ENCODE measurements at regions not wholly inside any gene's neighbourhood (a gene's known extent, or its start where the extent isn't known, plus 50 kb on each side); places are given as distances from the start of the nearest gene placed in this dataset.

DNA sequence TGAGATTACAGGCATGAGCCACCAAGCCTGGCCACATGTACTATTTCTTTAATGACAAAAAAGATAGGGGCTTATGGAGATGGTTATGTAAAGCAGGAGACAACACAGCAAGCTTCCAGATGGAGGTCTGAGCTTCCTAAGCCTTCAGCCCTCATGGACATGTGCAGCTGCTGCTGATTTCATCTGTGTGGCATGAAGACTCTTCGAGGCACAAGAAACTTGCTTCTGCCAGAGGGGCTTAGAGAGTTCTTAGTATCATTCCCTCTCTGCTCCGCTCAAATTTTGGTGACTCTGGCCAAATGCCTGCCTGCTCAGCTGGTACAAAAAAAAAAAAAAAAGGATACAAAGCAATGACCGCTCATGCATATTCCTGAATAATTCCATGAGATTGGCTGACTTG, 552.5 kb downstream of the TYW1 start:
- ChIA-PET CTCF (no interaction called here), POLR2A (no interaction called here)
- no peak for DNase-seq (ENCODE audit: extremely low spot score)
- TF ChIP-seq, protein P1, sequence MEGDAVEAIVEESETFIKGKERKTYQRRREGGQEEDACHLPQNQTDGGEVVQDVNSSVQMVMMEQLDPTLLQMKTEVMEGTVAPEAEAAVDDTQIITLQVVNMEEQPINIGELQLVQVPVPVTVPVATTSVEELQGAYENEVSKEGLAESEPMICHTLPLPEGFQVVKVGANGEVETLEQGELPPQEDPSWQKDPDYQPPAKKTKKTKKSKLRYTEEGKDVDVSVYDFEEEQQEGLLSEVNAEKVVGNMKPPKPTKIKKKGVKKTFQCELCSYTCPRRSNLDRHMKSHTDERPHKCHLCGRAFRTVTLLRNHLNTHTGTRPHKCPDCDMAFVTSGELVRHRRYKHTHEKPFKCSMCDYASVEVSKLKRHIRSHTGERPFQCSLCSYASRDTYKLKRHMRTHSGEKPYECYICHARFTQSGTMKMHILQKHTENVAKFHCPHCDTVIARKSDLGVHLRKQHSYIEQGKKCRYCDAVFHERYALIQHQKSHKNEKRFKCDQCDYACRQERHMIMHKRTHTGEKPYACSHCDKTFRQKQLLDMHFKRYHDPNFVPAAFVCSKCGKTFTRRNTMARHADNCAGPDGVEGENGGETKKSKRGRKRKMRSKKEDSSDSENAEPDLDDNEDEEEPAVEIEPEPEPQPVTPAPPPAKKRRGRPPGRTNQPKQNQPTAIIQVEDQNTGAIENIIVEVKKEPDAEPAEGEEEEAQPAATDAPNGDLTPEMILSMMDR (IDR thresholded peaks at IDR 0.05; ENCODE audit: control extremely low read depth, extremely low read depth, low read depth, missing control alignments), result no peak

DNA sequence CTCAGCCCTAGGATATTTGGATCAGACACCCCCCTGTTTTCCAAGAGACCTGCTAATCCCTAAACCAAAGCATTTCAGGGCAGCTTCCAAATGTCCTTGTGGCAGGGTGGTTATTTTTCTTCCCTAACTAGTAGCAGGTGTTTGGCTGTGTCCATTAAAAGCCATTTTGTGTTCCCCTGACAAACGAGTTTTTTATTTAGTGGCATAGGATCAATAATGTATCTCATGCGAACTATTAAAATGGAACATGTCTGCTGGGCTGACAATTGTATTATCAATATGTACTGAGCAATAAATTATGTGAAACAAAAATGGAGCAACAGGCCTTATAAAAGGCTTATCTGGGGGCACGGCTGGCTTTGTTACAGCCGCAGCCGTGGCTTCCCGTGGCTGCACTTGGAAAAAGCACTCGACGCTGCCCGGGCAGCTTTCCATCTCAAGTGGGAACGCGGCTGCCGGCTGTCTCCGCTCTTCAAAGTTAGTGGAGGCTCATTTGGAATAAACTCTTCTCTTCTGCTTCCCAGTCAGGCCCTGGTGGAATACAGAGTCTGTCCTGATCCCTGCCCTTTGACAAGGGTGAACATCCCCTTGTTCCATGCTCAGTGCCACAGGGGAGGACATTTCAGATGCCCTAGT, 554.3 kb downstream of the TYW1 start:
- POLR2A ChIA-PET, result no interaction called here
- TF ChIP-seq, protein P1 (IDR thresholded peaks at IDR 0.05; ENCODE audit: control extremely low read depth, extremely low read depth, low read depth, missing control alignments), result no peak
- no peak for DNase-seq (ENCODE audit: extremely low spot score)
- CTCF ChIA-PET, result no interaction called here

DNA sequence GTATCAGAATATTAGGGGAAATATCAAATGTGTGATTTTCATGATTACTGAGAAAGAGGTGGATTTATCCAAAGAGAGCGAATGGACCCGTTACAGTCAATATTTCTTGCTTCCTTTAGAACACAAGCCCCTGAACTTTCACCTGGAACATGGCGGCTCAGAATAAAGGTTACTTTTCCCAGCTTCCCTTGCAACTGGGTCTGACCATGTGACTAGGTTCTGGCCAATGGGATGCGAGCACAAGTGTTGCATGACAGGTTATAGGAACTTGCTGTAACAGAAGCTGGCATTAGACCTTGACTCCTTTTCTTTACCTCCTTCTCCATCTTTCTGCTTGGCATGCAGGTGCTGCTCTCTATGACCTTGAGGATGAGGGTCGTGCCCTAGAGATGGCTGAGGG, 556.1 kb downstream of the TYW1 start:
- TF ChIP-seq, protein P1 (IDR thresholded peaks at IDR 0.05; ENCODE audit: control extremely low read depth, extremely low read depth, low read depth, missing control alignments), result no peak
- CTCF ChIA-PET, result interaction anchor here (1.0 kb wide), 1 partner anchor 14 kb away, joined by 3 read pairs; no protein-coding TSS in a partner anchor
- DNase-seq (ENCODE audit: extremely low spot score), result no peak
- POLR2A ChIA-PET, result no interaction called here

DNA sequence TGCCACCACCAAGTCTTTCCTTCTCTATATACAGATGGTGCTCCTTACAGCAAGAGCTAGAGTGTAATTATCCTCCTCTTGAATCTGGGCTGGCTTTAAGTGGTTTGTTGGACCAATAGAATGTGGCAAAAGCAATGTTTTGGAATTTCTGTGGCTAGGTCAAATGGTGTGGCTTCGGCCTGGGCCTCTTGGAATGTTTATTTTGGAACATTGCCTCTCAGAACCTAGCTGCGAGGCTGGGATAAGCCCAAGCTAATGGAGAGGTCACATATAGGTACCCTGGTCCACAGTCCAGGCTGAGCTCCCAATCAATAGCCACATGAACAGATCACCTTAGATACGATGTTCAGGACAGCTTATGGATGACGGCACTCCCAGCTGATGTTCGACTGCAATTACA, 556.7 kb downstream of the TYW1 start:
- DNase-seq (ENCODE audit: extremely low spot score), result no peak
- TF ChIP-seq, protein P1 (IDR thresholded peaks at IDR 0.05; ENCODE audit: control extremely low read depth, extremely low read depth, low read depth, missing control alignments), result no peak
- ChIA-PET CTCF (no interaction called here), POLR2A (no interaction called here)

DNA sequence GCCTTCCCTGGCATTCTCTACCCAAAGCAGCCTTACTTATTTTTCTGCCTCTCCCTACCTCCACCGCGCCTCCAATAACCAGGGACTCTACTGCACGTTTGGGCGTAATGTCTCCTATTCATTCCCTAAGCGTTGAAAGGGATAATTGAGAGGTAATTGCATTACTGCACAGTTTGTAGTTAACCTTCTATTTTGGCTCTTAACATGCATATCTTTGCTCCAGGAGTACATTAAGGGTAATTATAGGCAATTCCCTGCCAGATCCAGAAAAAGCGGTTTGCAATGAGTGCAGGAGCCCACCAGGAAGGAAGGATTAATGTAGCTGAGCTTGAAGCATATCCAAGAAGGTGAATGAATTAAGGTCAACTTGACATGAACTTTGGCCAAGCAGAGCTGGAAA, 558.4 kb downstream of the TYW1 start:
- TF ChIP-seq, protein P1 (IDR thresholded peaks at IDR 0.05; ENCODE audit: control extremely low read depth, extremely low read depth, low read depth, missing control alignments), result no peak
- DNase-seq (ENCODE audit: extremely low spot score), result no peak
- CTCF ChIA-PET, result no interaction called here
- POLR2A ChIA-PET, result no interaction called here

DNA sequence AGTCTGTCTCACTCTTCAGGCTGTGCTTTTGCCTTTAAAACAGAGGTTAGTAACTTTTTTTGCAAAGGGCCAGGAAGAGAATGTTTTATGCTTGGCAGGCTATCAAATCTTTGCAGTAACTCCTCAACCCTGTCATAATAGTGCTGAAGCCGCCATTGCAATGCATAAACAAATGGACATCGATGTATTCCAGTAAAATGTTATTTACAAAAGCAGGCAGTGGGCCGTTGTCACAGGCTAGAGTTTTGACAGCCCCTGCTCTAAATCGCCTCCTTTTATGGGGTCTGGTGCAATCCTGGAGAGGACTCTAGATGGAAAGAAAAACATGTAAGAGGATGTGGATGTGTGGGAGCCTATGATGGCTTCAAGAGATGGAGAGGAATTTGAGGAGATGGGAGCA, 568.3 kb downstream of the TYW1 start:
- POLR2A ChIA-PET, result no interaction called here
- DNase-seq (ENCODE audit: extremely low spot score), result no peak
- TF ChIP-seq, protein P1 (IDR thresholded peaks at IDR 0.05; ENCODE audit: control extremely low read depth, extremely low read depth, low read depth, missing control alignments), result no peak
- CTCF ChIA-PET, result no interaction called here
